Stomach (tissue), 8 donors: ENCODE measurements at regions not wholly inside any gene's neighbourhood (a gene's known extent, or its start where the extent isn't known, plus 50 kb on each side); places are given as distances from the start of the nearest gene placed in this dataset.

ENCODE experiments used
- DNase-seq, 2 donors: peaks; one replicate each; pipeline versions ENCODE4 v3.0.0 to v3.0.0-alpha.2; 2013 to 2019
- H3K27ac ChIP-seq, 5 donors: fragments of 200-600 bp in 4 of 5; sonication (generic) in 4 of 5; one replicate each; pipeline ENCODE4 v1.5.1; 2013 to 2019; ENCODE audit warnings: mild to moderate bottlenecking in 1 of 5, moderate library complexity in 1 of 5
- H3K27me3 ChIP-seq, 3 donors: fragments of 200-600 bp; sonication (generic); one replicate each; pipeline ENCODE4 v1.5.1; 2017 to 2019; ENCODE audit warnings: mixed run types in 1 of 3
- H3K36me3 ChIP-seq, 4 donors: fragments of 200-600 bp; sonication (generic); 1 replicate in 3 of 4; 2 replicates in 1 of 4; pipeline ENCODE4 v1.5.1; 2016 to 2019
- H3K4me1 ChIP-seq, 4 donors: fragments of 200-600 bp; sonication (generic); one replicate each; pipeline ENCODE4 v1.5.1; 2016 to 2019
- H3K4me3 ChIP-seq, 4 donors: fragments of 200-600 bp; sonication (generic) in 3 of 4; one replicate each; pipeline ENCODE4 v1.5.1; 2016 to 2019; ENCODE audit warnings: mild to moderate bottlenecking in 1 of 4
- H3K9me3 ChIP-seq, 4 donors: fragments of 200-600 bp; sonication (generic); one replicate each; pipeline ENCODE4 v1.5.1; 2016 to 2019
- EP300 ChIP-seq: sonication (generic); formaldehyde crosslinking; IDR thresholded peaks from one replicate; pipeline ENCODE4 v1.6.1; 2017; ENCODE audit warnings: antibody characterized with exemption
- POLR2A ChIP-seq, 4 donors: fragments of 450-650 bp; IDR thresholded peaks; one replicate each; pipeline ENCODE4 v1.6.1; 2016; ENCODE audit warnings: antibody characterized with exemption in 4 of 4, control low read depth in 2 of 4, mild to moderate bottlenecking in 1 of 4, moderate library complexity in 1 of 4
- POLR2AphosphoS5 ChIP-seq, 3 donors: sonication (generic); formaldehyde crosslinking; IDR thresholded peaks; one replicate each; pipeline ENCODE4 v1.6.1; 2016; ENCODE audit warnings: antibody characterized with exemption in 3 of 3
- WGBS, 5 donors: extraction: QIAGEN DNeasy Blood & Tissue Kit in 3 of 5; methylation state at CpG; one replicate each; pipeline versions ENCODE4 v1.1.5 to v1.1.7; 2013 to 2018; 5-methylcytosine and 5-hydroxymethylcytosine counted together
- intact Hi-C: fragments of 100-400 bp; cut with DNase I; formaldehyde crosslinking; loops from one replicate; pipeline ENCODE4 v1.15.1; 2023; ENCODE audit warnings: low total_unique reads
- TF ChIP-seq, protein P1 (sequence below), 7 experiments: fragments of 450-650 bp in 4 of 7; fragments of 200-600 bp in 3 of 7; sonication (generic) in 3 of 7; IDR thresholded peaks; one replicate each; pipeline ENCODE4 v1.5.1; 2016 to 2019; ENCODE audit warnings: antibody characterized with exemption in 7 of 7, control low read depth in 2 of 7, mild to moderate bottlenecking in 1 of 7
- donor health status: healthy with polysubstance abuse.
- donor health status: Bipolar disorder and iron deficiency.
- donor health status: healthy.

DNA sequence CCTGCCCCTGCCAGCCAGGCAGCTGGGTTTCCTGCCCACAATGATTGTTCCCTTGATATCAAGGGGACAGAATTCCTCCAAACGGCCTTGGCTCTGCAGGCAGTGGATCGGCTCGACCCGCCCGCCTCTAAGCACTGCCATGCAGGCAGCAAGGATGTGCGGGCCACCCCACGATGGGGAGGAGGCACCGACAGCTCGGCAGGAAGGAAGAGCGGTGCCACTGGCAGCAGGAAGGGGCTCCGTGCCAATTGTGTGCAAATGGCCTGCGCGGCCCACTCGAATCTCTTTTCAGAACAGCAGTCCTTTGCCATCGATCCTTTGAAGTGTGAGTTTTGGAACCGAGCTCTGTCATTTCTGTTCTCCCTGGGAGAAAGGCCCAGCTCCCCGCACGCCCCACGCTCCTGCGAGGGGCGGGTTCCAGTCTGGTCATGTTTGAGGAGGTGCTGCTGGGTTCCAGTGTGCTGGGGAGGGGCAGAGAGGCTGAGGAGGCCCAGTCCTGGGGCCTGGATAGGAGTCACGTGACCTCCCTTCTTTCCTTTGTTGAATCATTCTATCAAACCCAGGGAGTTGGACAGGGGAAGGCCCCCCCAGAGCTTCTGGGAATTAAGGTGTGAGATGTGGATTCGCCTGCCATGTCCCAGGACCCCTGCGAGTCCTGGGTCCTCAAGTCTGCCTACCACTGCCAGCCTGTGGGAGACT is 406.0 kb downstream of the CTTN start:
- H3K36me3 ChIP-seq: peaks cover 0 to 39% (median 17%) of the 10 kb centered on the region in 4 donors
- no peak overlapping the region for H3K27ac ChIP-seq
- WGBS, 5 donors: 69 to 84% (median 75%) methylated on average over 11 to 24 of the region's 24 CpGs
- peaks cover 0 to 6% (median 0%) of the 10 kb centered on the region in 3 donors for H3K27me3 ChIP-seq
- intact Hi-C loops: no loop called here
- DNase-seq: no peak
- no peak for TF ChIP-seq POLR2AphosphoS5 (IDR thresholded peaks at IDR 0.05)
- no peak overlapping the region for H3K4me3 ChIP-seq
- no peaks in the 10 kb centered on the region for H3K9me3 ChIP-seq
- no peaks in the 10 kb centered on the region for H3K4me1 ChIP-seq

DNA sequence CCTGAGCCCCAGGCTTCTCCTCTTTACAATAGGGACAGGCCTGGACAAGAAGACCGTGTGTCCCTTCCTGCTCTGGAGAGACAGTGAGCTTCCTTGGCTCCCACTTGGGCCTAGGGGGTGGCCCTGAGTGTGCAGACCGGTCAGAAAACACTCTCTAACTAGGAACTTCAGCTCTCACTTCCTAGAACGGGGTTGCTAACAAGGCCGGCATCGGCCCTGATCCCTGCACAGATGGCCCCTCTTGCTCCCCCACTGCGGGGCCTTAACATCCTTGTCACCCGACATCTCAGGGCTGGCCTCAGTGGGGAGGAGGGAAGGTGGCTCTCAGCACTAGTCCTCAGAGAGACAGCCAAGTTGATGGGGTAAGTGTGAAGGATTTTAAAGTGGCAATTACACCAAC is 406.9 kb downstream of the CTTN start:
- no peaks in the 10 kb centered on the region for H3K9me3 ChIP-seq

DNA sequence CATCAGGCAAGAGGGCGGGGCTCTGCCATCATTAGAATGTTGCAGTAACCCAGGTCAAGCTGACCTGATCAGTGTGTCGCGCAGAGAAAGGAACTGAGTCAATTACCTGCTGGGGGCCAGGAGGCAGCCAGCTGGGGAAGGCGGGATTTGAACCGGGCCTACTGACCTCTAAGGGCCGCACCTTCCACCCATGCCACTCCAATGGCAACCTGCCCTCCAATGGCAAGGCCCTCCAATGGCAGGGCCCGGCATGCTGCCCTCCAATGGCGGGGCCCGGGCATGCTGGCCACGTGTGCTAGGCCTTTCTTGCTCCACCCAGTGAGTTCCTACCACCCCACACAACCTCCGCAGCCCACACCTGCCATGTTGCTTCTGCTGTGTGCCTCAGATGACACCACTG is 407.6 kb downstream of the CTTN start:
- Histone ChIP-seq H3K4me3 (no peak overlapping the region), H3K27me3 (peaks cover 0 to 6% (median 0%) of the 10 kb centered on the region in 3 donors), H3K4me1 (no peaks in the 10 kb centered on the region), H3K27ac (no peak overlapping the region), H3K36me3 (peaks cover 0 to 39% (median 17%) of the 10 kb centered on the region in 4 donors), H3K9me3 (no peaks in the 10 kb centered on the region)
- intact Hi-C loops: no loop called here
- DNase-seq: no peak
- WGBS, 5 donors: 90 to 96% (median 94%) methylated on average over 11 of the region's 11 CpGs
- TF ChIP-seq EP300 (no peak), POLR2AphosphoS5 (IDR thresholded peaks at IDR 0.05) (no peak), POLR2A (IDR thresholded peaks at IDR 0.05) (no peak)
- TF ChIP-seq, protein P1, sequence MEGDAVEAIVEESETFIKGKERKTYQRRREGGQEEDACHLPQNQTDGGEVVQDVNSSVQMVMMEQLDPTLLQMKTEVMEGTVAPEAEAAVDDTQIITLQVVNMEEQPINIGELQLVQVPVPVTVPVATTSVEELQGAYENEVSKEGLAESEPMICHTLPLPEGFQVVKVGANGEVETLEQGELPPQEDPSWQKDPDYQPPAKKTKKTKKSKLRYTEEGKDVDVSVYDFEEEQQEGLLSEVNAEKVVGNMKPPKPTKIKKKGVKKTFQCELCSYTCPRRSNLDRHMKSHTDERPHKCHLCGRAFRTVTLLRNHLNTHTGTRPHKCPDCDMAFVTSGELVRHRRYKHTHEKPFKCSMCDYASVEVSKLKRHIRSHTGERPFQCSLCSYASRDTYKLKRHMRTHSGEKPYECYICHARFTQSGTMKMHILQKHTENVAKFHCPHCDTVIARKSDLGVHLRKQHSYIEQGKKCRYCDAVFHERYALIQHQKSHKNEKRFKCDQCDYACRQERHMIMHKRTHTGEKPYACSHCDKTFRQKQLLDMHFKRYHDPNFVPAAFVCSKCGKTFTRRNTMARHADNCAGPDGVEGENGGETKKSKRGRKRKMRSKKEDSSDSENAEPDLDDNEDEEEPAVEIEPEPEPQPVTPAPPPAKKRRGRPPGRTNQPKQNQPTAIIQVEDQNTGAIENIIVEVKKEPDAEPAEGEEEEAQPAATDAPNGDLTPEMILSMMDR (IDR thresholded peaks at IDR 0.05): no peak

More for the DNA sequence above, 406.9 kb downstream of the CTTN start:
- DNase-seq: no peak
- 88 to 96% (median 92%) methylated on average over 7 of the region's 7 CpGs for WGBS, 5 donors
- Histone ChIP-seq H3K4me3 (no peak overlapping the region), H3K27me3 (peaks cover 0 to 6% (median 0%) of the 10 kb centered on the region in 3 donors), H3K4me1 (no peaks in the 10 kb centered on the region), H3K36me3 (peaks cover 0 to 39% (median 17%) of the 10 kb centered on the region in 4 donors), H3K27ac (no peak overlapping the region)
- intact Hi-C loops: no loop called here
- TF ChIP-seq EP300 (no peak), POLR2AphosphoS5 (IDR thresholded peaks at IDR 0.05) (no peak), POLR2A (IDR thresholded peaks at IDR 0.05) (no peak)
- TF ChIP-seq, protein P1 (IDR thresholded peaks at IDR 0.05): no peak

DNA sequence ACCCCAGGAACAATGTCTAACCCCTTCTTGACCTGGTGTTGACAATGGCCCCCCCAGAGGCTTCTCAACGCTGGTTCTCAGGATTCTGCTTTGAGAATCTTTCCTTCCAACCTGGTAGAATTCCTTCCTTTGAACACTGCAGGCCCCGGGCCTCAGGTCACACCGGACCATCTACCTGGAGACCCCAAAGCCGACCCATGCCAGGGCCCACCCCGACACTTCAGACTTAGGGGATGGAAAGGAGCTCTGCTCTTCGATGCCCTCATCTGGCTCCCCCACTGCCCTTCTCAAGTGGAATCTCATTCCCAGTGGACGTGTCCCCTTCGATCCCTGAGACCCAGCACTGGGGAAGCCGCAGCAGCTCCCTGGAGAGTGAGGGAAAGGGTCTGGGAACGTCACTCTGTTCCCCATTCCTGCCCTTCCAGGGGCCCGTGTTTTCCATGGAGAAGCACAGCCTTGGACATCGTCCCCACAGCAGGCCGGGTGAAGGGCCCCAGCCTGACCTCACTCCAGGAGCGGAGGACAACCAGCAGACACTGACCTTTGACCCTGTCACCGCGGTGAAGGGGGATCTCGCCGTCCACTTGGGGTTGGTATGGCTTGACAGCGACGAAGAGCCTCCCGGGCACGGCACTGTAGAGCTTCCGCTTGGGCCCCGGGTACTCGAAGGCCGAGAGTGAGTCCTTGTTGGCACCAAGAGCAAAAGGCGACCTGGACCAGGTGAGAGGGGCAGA is 408.3 kb downstream of the CTTN start:
- peaks cover 0 to 34% (median 17%) of the 10 kb centered on the region in 4 donors for H3K36me3 ChIP-seq
- no peak for DNase-seq
- intact Hi-C loops: no loop called here

More for the DNA sequence above, 408.3 kb downstream of the CTTN start:
- H3K9me3 ChIP-seq: no peaks in the 10 kb centered on the region
- H3K4me3 ChIP-seq: no peak overlapping the region
- peaks cover 0 to 6% (median 0%) of the 10 kb centered on the region in 3 donors for H3K27me3 ChIP-seq
- no peaks in the 10 kb centered on the region for H3K4me1 ChIP-seq
- WGBS, 5 donors: 88 to 96% (median 94%) methylated on average over 25 to 27 of the region's 27 CpGs
- H3K27ac ChIP-seq: no peak overlapping the region
- TF ChIP-seq POLR2AphosphoS5 (IDR thresholded peaks at IDR 0.05) (no peak), POLR2A (IDR thresholded peaks at IDR 0.05) (no peak), EP300 (no peak)
- TF ChIP-seq, protein P1 (IDR thresholded peaks at IDR 0.05): no peak
